ENCODE measurements at regions not wholly inside any gene's neighbourhood (a gene's known extent, or its start where the extent isn't known, plus 50 kb on each side); places are given as distances from the start of the nearest gene placed in this dataset.

DNA sequence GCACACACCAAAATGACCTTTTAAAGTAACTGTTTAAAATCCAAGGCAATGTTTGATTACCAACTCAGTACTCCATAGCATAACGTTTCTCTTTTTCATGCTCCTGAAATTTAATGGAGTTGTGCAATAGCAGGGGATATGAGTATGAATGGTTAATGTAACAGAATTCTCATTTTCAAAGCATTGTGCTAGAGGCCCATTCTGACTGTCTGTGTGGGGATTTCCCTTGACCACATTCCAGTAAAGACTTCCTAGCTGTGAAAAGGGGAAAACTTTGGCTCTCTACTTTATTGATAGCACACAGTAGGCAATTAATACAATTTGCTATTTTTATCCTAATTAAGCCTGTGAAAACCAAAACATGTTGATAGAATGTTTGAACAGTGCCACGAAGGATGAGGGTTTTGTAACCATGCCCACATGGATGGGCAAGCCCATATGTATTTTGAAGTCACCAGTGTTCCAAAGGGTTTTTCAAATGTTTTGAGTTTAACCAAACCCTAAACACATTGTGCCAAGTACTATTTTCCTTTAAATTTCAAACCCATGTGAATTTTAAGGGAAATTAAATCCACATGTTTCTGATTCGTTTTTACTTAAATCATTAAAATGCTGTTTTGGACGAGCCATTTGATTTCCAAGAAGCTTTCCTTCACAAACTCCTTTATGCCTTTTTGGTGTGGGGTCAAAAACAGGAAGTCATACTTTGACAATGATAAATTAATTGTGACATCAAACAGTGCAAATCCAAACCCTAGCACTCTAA is 261.2 kb downstream of the SHOX2 start:
- TF ChIP-seq, protein P1, sequence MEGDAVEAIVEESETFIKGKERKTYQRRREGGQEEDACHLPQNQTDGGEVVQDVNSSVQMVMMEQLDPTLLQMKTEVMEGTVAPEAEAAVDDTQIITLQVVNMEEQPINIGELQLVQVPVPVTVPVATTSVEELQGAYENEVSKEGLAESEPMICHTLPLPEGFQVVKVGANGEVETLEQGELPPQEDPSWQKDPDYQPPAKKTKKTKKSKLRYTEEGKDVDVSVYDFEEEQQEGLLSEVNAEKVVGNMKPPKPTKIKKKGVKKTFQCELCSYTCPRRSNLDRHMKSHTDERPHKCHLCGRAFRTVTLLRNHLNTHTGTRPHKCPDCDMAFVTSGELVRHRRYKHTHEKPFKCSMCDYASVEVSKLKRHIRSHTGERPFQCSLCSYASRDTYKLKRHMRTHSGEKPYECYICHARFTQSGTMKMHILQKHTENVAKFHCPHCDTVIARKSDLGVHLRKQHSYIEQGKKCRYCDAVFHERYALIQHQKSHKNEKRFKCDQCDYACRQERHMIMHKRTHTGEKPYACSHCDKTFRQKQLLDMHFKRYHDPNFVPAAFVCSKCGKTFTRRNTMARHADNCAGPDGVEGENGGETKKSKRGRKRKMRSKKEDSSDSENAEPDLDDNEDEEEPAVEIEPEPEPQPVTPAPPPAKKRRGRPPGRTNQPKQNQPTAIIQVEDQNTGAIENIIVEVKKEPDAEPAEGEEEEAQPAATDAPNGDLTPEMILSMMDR (IDR thresholded peaks at IDR 0.05), result no peak
- no peak for TF ChIP-seq RAD21 (conservative IDR thresholded peaks at IDR 0.05 in 1 of 2, IDR thresholded peaks at IDR 0.05 in 1 of 2)
- TF ChIP-seq, protein P2, sequence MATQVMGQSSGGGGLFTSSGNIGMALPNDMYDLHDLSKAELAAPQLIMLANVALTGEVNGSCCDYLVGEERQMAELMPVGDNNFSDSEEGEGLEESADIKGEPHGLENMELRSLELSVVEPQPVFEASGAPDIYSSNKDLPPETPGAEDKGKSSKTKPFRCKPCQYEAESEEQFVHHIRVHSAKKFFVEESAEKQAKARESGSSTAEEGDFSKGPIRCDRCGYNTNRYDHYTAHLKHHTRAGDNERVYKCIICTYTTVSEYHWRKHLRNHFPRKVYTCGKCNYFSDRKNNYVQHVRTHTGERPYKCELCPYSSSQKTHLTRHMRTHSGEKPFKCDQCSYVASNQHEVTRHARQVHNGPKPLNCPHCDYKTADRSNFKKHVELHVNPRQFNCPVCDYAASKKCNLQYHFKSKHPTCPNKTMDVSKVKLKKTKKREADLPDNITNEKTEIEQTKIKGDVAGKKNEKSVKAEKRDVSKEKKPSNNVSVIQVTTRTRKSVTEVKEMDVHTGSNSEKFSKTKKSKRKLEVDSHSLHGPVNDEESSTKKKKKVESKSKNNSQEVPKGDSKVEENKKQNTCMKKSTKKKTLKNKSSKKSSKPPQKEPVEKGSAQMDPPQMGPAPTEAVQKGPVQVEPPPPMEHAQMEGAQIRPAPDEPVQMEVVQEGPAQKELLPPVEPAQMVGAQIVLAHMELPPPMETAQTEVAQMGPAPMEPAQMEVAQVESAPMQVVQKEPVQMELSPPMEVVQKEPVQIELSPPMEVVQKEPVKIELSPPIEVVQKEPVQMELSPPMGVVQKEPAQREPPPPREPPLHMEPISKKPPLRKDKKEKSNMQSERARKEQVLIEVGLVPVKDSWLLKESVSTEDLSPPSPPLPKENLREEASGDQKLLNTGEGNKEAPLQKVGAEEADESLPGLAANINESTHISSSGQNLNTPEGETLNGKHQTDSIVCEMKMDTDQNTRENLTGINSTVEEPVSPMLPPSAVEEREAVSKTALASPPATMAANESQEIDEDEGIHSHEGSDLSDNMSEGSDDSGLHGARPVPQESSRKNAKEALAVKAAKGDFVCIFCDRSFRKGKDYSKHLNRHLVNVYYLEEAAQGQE (IDR thresholded peaks at IDR 0.05), result no peak
